B cell (primary cell): ENCODE measurements at regions not wholly inside any gene's neighbourhood (a gene's known extent, or its start where the extent isn't known, plus 50 kb on each side); places are given as distances from the start of the nearest gene placed in this dataset.

Experiments
- ATAC-seq: fragments of 200-7000 bp; cut with Tn5 transposase; one replicate; pipeline ENCODE4 v1.10.0; 2021; ENCODE audit warnings: low read depth, mild to moderate bottlenecking, moderate number of reproducible peaks, moderate library complexity
- CTCF ChIA-PET: fragments of 350-600 bp; sonication (Branson Sonifier 250); formaldehyde crosslinking; loops from one replicate; lab custom pipeline; 2021; ENCODE audit warnings: antibody characterized with exemption, inconsistent platforms; lab: Charles Lee
- POLR2A ChIA-PET: fragments of 350-600 bp; sonication (Branson Sonifier 250); formaldehyde crosslinking; loops from one replicate; lab custom pipeline; 2021; ENCODE audit warnings: antibody characterized with exemption; lab: Charles Lee
- DNase-seq: peaks from one replicate; pipeline ENCODE4 v3.0.0; 2013
- H2AFZ ChIP-seq: 2 replicates; pipeline ENCODE4 v1.6.1; 2012; ENCODE audit warnings: mild to moderate bottlenecking, low read depth, low read length; ENCODE audit not compliant: insufficient read depth, poor library complexity, severe bottlenecking
- H3K27ac ChIP-seq, 2 donors: 1 replicate in 1 of 2; 2 replicates in 1 of 2; pipeline ENCODE4 v1.5.1; 2012 to 2013; ENCODE audit warnings: low read length in 2 of 2, mild to moderate bottlenecking in 2 of 2, moderate library complexity in 1 of 2
- H3K27me3 ChIP-seq, 4 experiments: fragments of 200-600 bp in 1 of 4; sonication (generic) in 1 of 4; replicated peaks in 1 of 4; 1 replicate in 2 of 4; 2 replicates in 2 of 4; pipeline versions ENCODE4 v1.6.1 to v1.7.0; 2013 to 2016; ENCODE audit warnings: low read length in 3 of 4, mild to moderate bottlenecking in 2 of 4, mixed read lengths in 1 of 4, moderate library complexity in 1 of 4; ENCODE audit not compliant: insufficient read depth in 4 of 4, control insufficient read depth in 3 of 4; ENCODE audit errors: control extremely low read depth in 1 of 4
- H3K36me3 ChIP-seq, 2 experiments: replicated peaks in 1 of 2; 1 replicate in 1 of 2; 2 replicates in 1 of 2; pipeline versions ENCODE4 v1.6.1 to v1.7.1; 2013; ENCODE audit warnings: low read length in 1 of 2; ENCODE audit not compliant: insufficient read depth in 2 of 2, control insufficient read depth in 1 of 2; ENCODE audit errors: control extremely low read depth in 1 of 2, extremely low read depth in 1 of 2
- H3K4me1 ChIP-seq, 2 donors: fragments of 200-600 bp in 1 of 2; sonication (generic) in 1 of 2; 1 replicate in 1 of 2; 2 replicates in 1 of 2; pipeline versions ENCODE4 v1.5.1 to v1.6.1; 2013 to 2017; ENCODE audit warnings: low read length in 2 of 2; ENCODE audit not compliant: control insufficient read depth in 2 of 2, insufficient read depth in 2 of 2
- H3K4me2 ChIP-seq: replicated peaks from 2 replicates; pipeline ENCODE3; 2012; ENCODE audit warnings: mild to moderate bottlenecking, low read depth, low read length; ENCODE audit not compliant: poor library complexity, severe bottlenecking
- H3K4me3 ChIP-seq, 5 experiments: fragments of 200-600 bp in 1 of 5; sonication (generic) in 1 of 5; 1 replicate in 3 of 5; 2 replicates in 2 of 5; pipeline versions ENCODE4 v1.5.1 to v1.7.0; 2011 to 2016; ENCODE audit warnings: low read length in 4 of 5, mild to moderate bottlenecking in 4 of 5, low read depth in 2 of 5, control low read depth in 1 of 5, moderate library complexity in 1 of 5; ENCODE audit not compliant: insufficient read depth in 1 of 5; ENCODE audit errors: control extremely low read depth in 1 of 5, extremely low read depth in 1 of 5
- H3K79me2 ChIP-seq: fragments of 200-600 bp; sonication (generic); one replicate; pipeline ENCODE4 v1.6.0; 2016; ENCODE audit warnings: low read length; ENCODE audit not compliant: control insufficient read depth, insufficient read depth
- H3K9ac ChIP-seq: fragments of 200-600 bp; sonication (generic); 2 replicates; pipeline ENCODE4 v1.6.1; 2017; ENCODE audit warnings: mild to moderate bottlenecking, low read length, moderate library complexity
- H3K9me3 ChIP-seq, 3 donors: one replicate each; pipeline versions ENCODE4 v1.6.1 to v1.7.1; 2013; ENCODE audit warnings: low read length in 2 of 3; ENCODE audit not compliant: control insufficient read depth in 2 of 3, insufficient read depth in 1 of 3; ENCODE audit errors: control extremely low read depth in 1 of 3
- H4K20me1 ChIP-seq: 2 replicates; pipeline ENCODE4 v1.6.0; 2012; ENCODE audit warnings: mild to moderate bottlenecking, low read length; ENCODE audit not compliant: insufficient read depth, control insufficient read depth, poor library complexity, severe bottlenecking
- H3K27ac Mint-ChIP-seq: one replicate; pipeline ENCODE4 v1.8.0; 2021; ENCODE audit warnings: mixed read lengths
- H3K27me3 Mint-ChIP-seq: one replicate; pipeline ENCODE4 v1.8.0; 2021; ENCODE audit warnings: mixed read lengths
- H3K4me1 Mint-ChIP-seq: one replicate; pipeline ENCODE4 v1.8.0; 2021; ENCODE audit warnings: mixed read lengths
- H3K4me3 Mint-ChIP-seq: one replicate; pipeline ENCODE4 v1.8.0; 2021; ENCODE audit warnings: mixed read lengths
- H3K9me3 Mint-ChIP-seq: one replicate; pipeline ENCODE4 v1.8.0; 2022; ENCODE audit warnings: mixed read lengths; ENCODE audit not compliant: insufficient read depth
- CTCF ChIP-seq: fragments of 200-600 bp; IDR thresholded peaks from one replicate; pipeline ENCODE4 v1.8.0; 2022; ENCODE audit warnings: antibody characterized with exemption, mild to moderate bottlenecking
- EZH2 ChIP-seq: IDR thresholded peaks from 2 replicates; pipeline ENCODE4 v1.6.1; 2012; ENCODE audit warnings: borderline replicate concordance, low read depth, mild to moderate bottlenecking, moderate library complexity, low read length; ENCODE audit not compliant: insufficient read depth, poor library complexity, severe bottlenecking
- WGBS: methylation state at CpG from one replicate; pipeline ENCODE4 v1.1.5; 2013; ENCODE audit warnings: missing lambda C conversion rate; ENCODE audit not compliant: insufficient coverage; 5-methylcytosine and 5-hydroxymethylcytosine counted together
- intact Hi-C: fragments of 100-400 bp; cut with micrococcal nuclease; formaldehyde crosslinking; loops from one replicate; pipeline ENCODE4 v1.10.0; 2022

DNA sequence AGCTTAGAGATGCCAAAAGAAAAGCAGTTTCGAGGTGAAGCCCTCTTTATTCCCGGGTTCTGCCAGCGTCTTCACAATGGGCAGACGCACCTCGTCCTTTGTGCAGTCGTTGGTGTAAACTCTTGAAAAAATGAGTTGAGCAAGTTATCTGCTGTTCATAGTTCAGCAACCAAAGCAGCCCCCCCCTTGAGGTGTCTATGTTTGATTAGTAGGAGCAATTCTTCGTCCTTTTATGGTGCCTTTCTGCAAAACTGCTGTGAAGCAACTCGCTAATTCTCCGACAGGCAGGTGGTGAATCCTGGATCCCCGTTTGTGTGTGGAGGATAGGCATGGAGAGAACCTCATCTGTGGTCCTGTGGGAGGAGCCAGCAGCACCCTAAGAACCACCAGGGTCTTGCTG, 234.5 kb downstream of the GLRX3 start:
- Histone ChIP-seq H3K9me3 (peaks cover 0 to 32% (median 0%) of the 10 kb centered on the region in 3 donors), H4K20me1 (no peaks in the 10 kb centered on the region), H3K27me3 (no peaks in the 10 kb centered on the region), H3K4me1 (no peaks in the 10 kb centered on the region), H3K27ac (no peak overlapping the region), H3K4me3 (no peak overlapping the region), H3K4me2 (no peak overlapping the region), H3K36me3 (no peaks in the 10 kb centered on the region), H3K9ac (no peak overlapping the region), H2AFZ (no peak overlapping the region), H3K79me2 (no peaks in the 10 kb centered on the region)
- WGBS = 89% methylated on average over 10 of the region's 10 CpGs
- DNase-seq = no peak
- POLR2A ChIA-PET = no interaction called here
- no peak for TF ChIP-seq EZH2
- TF ChIP-seq CTCF = no peak
- no peaks in the 10 kb centered on the region for H3K4me1 Mint-ChIP-seq
- no peak for ATAC-seq
- H3K27me3 Mint-ChIP-seq = no peaks in the 10 kb centered on the region
- intact Hi-C loops = no loop called here
- no peak overlapping the region for H3K27ac Mint-ChIP-seq
- no peaks in the 10 kb centered on the region for H3K9me3 Mint-ChIP-seq
- CTCF ChIA-PET = no interaction called here
- H3K4me3 Mint-ChIP-seq = no peak overlapping the region

DNA sequence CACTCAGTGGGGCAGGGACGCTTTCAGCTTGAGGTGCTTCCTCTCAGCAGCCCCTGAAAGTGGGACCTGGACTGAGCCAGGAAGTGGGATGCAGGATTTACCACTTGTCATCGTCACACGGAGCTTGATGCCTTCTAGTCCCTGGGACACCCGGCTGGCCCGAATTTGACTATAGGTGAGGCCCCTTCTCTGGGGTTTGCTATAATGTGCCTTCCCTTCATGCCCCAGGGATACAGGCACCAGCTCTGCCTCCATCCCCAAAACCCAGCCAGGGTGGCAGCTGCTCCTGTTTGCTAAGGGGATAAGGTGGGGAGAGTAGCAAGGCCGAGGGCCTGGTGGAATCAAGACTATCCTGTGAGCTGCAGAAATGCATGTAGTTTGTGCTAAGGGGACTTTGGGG, 235.0 kb downstream of the GLRX3 start:
- H2AFZ ChIP-seq = no peak overlapping the region
- 46% methylated on average over 4 of the region's 6 CpGs for WGBS
- H3K27me3 ChIP-seq = no peaks in the 10 kb centered on the region
- Mint-ChIP-seq H3K27me3 (no peaks in the 10 kb centered on the region), H3K9me3 (no peaks in the 10 kb centered on the region), H3K4me3 (no peak overlapping the region), H3K4me1 (no peaks in the 10 kb centered on the region), H3K27ac (no peak overlapping the region)
- peaks cover 0 to 32% (median 0%) of the 10 kb centered on the region in 3 donors for H3K9me3 ChIP-seq
- H3K79me2 ChIP-seq = no peaks in the 10 kb centered on the region
- intact Hi-C loops = no loop called here
- POLR2A ChIA-PET = no interaction called here
- H3K36me3 ChIP-seq = no peaks in the 10 kb centered on the region
- no peaks in the 10 kb centered on the region for H4K20me1 ChIP-seq
- H3K4me3 ChIP-seq = no peak overlapping the region
- DNase-seq = no peak
- ATAC-seq = no peak
- H3K4me2 ChIP-seq = no peak overlapping the region
- no peak for TF ChIP-seq CTCF
- TF ChIP-seq EZH2 = no peak
- no peak overlapping the region for H3K9ac ChIP-seq
- CTCF ChIA-PET = no interaction called here
- no peaks in the 10 kb centered on the region for H3K4me1 ChIP-seq
- no peak overlapping the region for H3K27ac ChIP-seq
